HG03097 (cell line): ENCODE measurements at regions not wholly inside any gene's neighbourhood (a gene's known extent, or its start where the extent isn't known, plus 50 kb on each side); places are given as distances from the start of the nearest gene placed in this dataset.
"Not testable (repeated sequence)": the region's sequence is repeated elsewhere in the genome, so short reads cannot be mapped to it uniquely, and the experiment has no call there.

ENCODE experiments used
- ATAC-seq: cut with Tn5 transposase; IDR thresholded peaks from one replicate; pipeline ENCODE4 v1.9.1; 2021; ENCODE audit not compliant: unreplicated experiment, low FRiP score

- ATAC-seq: no peak
Measured at GRCh38 chr6:135644394-135644793, 146.9 kb upstream of the AHI1 start.

GRCh38 chr6:135647521-135647920 lies 150.0 kb upstream of the AHI1 start:
- no peak for ATAC-seq

DNA sequence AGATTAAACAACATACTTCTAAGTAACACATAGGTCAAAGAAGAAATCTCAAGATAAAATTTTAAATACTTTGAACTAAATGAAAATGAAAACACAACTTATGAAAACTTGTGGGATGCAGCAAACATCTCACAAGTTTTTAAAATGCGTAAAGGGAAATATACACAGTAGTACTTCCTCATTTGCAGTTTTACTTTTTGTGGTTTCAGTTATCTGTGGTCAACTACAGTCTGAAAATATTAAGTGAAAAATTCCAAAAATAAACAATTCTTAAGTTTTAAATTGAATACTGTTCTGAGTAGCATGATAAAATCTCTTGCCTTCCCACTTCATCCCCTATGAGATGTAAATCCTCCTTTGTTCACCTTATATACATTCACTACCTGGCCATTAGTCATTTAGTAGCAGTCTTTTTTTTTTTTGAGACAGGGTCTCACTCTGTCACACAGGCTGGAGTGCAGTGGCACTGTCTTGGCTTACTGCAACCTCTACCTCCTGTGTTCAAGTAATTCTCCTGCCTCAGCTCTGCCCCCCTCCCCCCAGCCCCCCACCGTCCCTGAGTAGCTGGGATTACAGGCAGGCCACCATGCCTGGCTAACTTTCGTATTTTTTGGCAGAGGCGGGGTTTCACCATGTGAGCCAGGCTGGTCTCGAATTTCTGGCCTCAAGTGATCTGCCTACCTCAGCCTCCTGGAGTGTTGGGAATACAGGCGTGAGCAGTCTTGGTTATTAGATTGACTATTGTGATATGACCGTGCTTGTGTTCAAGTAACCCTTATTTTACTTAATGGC lies 154.6 kb upstream of the AHI1 start:
- ATAC-seq: peak; percentile 95

DNA sequence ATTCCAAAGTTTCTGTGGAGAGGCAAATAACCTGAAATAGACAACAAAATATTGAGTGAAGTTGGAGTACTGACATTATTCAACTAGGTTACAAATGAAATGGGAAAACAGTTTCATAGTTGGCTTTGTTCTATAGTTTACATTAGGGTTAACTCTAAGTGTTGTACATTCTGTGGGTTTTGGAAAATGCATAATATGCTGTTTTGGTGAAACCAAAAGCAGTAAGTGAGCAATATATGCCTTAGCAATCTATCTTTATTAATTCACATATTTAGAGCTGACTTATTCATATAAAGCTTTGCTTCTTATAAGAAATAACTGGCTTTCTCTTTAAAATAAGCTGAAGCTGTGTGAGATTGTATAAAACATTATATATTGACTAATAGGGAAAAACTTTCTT lies 157.5 kb upstream of the AHI1 start:
- no peak for ATAC-seq

GRCh38 chr6:135657207-135657606 lies 159.7 kb upstream of the AHI1 start:
- no peak for ATAC-seq

DNA sequence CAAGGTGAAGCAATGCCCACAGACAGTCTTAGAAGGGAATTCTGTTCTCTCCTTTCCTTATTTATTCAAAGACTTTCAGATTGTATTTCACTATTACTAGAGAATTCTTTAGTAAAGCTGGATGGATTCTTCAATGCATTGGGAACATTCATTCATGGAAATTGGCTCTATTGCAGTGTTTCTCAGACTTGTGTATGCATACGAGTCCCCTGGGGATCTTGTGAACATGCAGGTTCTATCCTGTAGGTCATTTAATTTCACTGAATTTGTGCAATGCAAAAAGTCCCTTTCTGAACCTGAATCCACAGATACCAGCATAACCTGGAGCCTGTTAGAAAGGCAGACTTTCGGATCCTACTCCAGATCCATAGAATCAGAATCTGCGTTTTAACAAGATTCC lies 160.9 kb upstream of the AHI1 start:
- ATAC-seq: no peak

DNA sequence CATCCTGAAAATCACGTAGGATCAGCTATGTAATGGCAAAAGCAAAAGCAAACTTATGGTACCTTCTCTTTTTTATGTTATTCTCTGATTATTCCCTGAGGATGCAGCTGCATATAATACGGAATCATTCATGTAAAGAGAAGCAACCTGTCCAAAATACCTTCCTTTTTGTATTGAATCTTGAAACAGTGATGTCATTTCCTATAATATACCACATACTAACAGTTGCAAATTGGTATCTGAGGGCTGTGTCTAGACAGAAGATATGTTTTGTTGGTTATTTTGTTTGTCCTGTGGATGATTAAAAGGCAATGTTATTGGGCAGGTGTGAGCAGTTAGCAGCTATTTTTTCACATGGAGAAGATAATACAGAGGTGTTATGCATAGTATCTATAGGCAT lies 161.4 kb upstream of the AHI1 start:
- no peak for ATAC-seq

GRCh38 chr6:135664527-135664926 lies 167.0 kb upstream of the AHI1 start:
- no peak for ATAC-seq

- ATAC-seq: no peak
Measured at GRCh38 chr6:135665935-135666334, 168.4 kb upstream of the AHI1 start.

- ATAC-seq: no peak
Measured at GRCh38 chr6:135667691-135668455, 170.3 kb upstream of the AHI1 start.

- ATAC-seq: no peak
Measured at GRCh38 chr6:135672256-135672655, 174.7 kb upstream of the AHI1 start.

- no peak for ATAC-seq
Measured at GRCh38 chr6:135673501-135674309, 176.2 kb upstream of the AHI1 start.

DNA sequence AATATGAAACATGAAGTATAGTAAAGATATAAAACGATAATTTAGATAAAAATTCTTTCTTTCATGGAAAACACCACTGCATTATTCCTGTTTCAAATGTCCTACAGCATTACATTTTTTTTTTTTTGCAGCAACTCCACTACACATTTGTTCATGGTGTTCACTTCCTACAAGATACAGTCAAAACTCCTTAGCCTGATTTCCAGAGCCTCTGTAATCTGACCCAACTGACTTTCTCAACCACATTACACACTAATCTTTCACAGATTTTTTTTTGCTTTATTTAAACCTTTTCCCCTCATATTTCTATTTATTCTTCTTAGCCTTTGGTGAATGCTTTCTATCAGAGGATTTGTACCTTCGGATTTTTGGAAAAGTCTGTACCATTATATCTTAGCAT lies 176.5 kb upstream of the PDE7B start:
- no peak for ATAC-seq

DNA sequence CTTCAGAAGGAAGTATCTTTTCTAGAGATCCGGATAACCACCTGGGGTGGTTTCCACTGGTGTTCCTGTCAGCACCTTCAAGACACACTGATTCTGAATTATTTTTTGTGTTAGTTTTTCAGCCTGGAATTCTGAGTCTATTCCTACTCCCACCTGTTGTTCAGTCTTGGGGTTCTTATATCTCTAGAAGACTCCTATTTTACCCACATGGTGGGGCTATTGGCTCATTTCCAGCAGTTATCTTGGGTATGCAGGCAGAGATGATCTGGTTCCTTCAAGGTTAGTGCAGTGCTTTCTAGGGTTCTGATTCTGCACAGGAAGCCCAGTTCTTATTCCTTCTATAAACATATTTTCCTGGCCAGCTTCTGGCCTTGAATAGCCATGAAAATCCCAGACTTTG lies 175.6 kb upstream of the PDE7B start:
- no peak for ATAC-seq

GRCh38 chr6:135680964-135681913 lies 170.3 kb upstream of the PDE7B start:
- no peak for ATAC-seq

DNA sequence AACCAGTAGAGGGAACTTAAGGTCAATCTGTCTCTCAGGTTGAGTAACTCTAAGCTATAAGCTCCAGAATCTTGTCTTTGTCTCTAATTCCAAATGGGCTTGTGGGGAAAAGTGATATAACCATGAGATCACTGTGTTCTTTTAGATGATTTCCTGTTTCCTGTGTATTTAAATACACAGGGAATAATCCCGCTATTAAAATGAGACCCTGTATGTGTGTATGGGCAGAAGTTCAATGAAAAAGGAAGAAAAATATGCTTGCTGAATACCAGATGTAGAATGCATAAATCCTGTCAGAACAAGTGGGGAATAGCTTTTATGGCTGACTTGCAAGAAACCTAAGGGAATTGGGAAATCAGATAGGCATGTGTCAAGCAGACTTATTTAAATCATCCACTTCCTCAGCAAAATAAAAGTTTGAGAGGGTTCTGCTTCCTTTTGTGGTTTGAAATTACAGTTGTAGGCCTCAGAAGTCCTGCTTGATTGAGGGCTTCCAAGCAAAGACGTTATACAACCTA lies 164.7 kb upstream of the PDE7B start:
- ATAC-seq: no peak

DNA sequence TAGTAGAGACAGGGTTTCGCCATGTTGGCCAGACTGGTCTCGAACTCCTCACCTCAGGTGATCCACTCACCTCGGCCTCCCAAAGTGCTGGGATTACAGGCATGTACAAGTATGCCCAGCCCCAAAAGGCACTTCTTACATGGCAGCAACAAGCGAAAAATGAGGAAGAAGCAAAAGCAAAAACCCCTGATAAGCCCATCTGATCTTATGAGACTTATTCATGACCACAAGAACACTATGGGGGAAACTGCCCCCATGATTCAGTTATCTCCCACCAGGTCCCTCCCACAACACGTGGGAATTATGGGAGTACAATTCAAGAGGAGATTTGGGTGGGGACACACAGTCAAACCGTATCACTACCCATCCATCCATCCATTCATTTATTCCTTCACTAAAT lies 163.0 kb upstream of the PDE7B start:
- ATAC-seq: not testable (repeated sequence)

DNA sequence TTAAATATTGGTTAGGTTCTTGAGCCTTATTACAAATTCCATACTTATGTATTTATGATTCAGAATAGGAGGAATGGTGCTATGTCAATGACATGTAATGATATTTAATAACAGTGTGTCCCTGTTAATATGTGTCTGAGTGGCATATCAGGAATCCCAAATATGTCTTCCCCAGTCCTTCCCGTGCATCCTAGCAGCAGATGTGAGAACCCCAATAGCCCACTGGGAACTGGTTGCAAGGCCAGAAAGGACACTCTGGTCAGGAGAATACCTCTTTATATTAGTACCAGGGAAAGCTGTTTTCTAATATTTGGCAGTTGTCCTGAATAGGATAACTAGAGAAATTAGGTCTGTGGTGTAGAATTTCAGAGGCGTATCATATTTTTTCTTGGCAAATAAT lies 159.1 kb upstream of the PDE7B start:
- no peak for ATAC-seq

- no peak for ATAC-seq
Measured at GRCh38 chr6:135693811-135694370, 157.6 kb upstream of the PDE7B start.

DNA sequence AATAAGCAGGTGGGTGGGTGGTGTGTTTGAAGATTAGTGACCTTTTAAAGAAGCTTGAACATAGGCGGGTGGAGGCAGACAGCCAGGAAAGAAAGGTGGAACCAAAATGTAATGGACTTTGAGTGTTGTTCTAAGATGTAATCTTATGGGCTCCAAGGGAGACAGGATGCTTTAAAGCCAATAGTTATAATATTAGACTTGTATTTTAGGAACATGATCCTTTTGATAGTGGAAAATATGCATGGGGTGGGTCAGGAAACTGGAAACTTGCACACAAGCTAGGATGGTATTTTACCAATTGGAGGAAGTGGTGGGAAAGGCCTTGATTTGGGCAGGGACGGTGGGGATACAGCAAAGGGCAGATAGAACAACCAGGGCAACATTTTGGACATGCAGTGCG lies 151.8 kb upstream of the PDE7B start:
- no peak for ATAC-seq
